ENCODE measurements at regions not wholly inside any gene's neighbourhood (a gene's known extent, or its start where the extent isn't known, plus 50 kb on each side); places are given as distances from the start of the nearest gene placed in this dataset.
A peak's percentile ranks its signal among the peaks of the same experiment; 100 is the strongest.
"Not testable (repeated sequence)": the region's sequence is repeated elsewhere in the genome, so short reads cannot be mapped to it uniquely, and the experiment has no call there.

GRCh38 chr2:21811541-21811940 lies 687.8 kb downstream of the TDRD15 start:
- no peak for DNase-seq

- no peak for DNase-seq
These were observed 689.0 kb downstream of the TDRD15 start for GRCh38 chr2:21812766-21813165.

GRCh38 chr2:21814588-21815149 lies 690.9 kb downstream of the TDRD15 start:
- DNase-seq: no peak

GRCh38 chr2:21818212-21818795 lies 694.5 kb downstream of the TDRD15 start:
- no peak for DNase-seq

GRCh38 chr2:21819454-21819853 lies 695.7 kb downstream of the TDRD15 start:
- DNase-seq: no peak

GRCh38 chr2:21820271-21820670 lies 696.5 kb downstream of the TDRD15 start:
- DNase-seq: no peak

- no peak for DNase-seq
These were observed 698.0 kb downstream of the TDRD15 start for GRCh38 chr2:21821672-21822227.

GRCh38 chr2:21822505-21822904 lies 698.7 kb downstream of the TDRD15 start:
- DNase-seq: no peak

- no peak for DNase-seq
These were observed 710.0 kb downstream of the TDRD15 start for GRCh38 chr2:21833767-21834166.

- no peak for DNase-seq
These were observed 712.5 kb downstream of the TDRD15 start for GRCh38 chr2:21836261-21836660.

- no peak for DNase-seq
These were observed 713.0 kb downstream of the TDRD15 start for GRCh38 chr2:21836719-21837118.

GRCh38 chr2:21837168-21837960 lies 713.6 kb downstream of the TDRD15 start:
- DNase-seq: no peak

GRCh38 chr2:21841341-21841740 lies 717.6 kb downstream of the TDRD15 start:
- DNase-seq: no peak

GRCh38 chr2:21850367-21850766 lies 726.6 kb downstream of the TDRD15 start:
- DNase-seq: not testable (repeated sequence)

GRCh38 chr2:21854938-21855337 lies 731.2 kb downstream of the TDRD15 start:
- DNase-seq: no peak

GRCh38 chr2:21856708-21857107 lies 732.9 kb downstream of the TDRD15 start:
- no peak for DNase-seq

GRCh38 chr2:21860907-21861306 lies 737.1 kb downstream of the TDRD15 start:
- DNase-seq: no peak

- no peak for DNase-seq
These were observed 742.5 kb downstream of the TDRD15 start for GRCh38 chr2:21866316-21866715.

GRCh38 chr2:21887881-21888280 lies 764.1 kb downstream of the TDRD15 start:
- DNase-seq: no peak

GRCh38 chr2:21890041-21890440 lies 766.3 kb downstream of the TDRD15 start:
- peak; percentile 84 for DNase-seq

- no peak for DNase-seq
These were observed 766.9 kb downstream of the TDRD15 start for GRCh38 chr2:21890716-21891115.

GRCh38 chr2:21891191-21891590 lies 767.4 kb downstream of the TDRD15 start:
- DNase-seq: no peak

- no peak for DNase-seq
These were observed 768.4 kb downstream of the TDRD15 start for GRCh38 chr2:21892140-21892539.

GRCh38 chr2:21895200-21895599 lies 771.4 kb downstream of the TDRD15 start:
- no peak for DNase-seq
